AG10803 (cell line): ENCODE measurements at regions not wholly inside any gene's neighbourhood (a gene's known extent, or its start where the extent isn't known, plus 50 kb on each side); places are given as distances from the start of the nearest gene placed in this dataset.
A peak's percentile ranks its signal among the peaks of the same experiment; 100 is the strongest.

ENCODE experiments used
- DNase-seq: peaks from one replicate; pipeline ENCODE4 v3.0.0; 2010; ENCODE audit warnings: low read depth
- H3K4me3 ChIP-seq: 2 replicates; pipeline ENCODE4 v1.5.1; 2011; ENCODE audit warnings: mild to moderate bottlenecking, low read length, control low read depth
- CTCF ChIP-seq: conservative IDR thresholded peaks from 2 replicates; pipeline ENCODE4 v1.5.1; 2011; ENCODE audit warnings: mild to moderate bottlenecking, low read length, control low read depth, inconsistent platforms

GRCh38 chr2:83068714-83069113 is 1390.4 kb downstream of the SUCLG1 start:
- DNase-seq, result no peak
- no peak for TF ChIP-seq CTCF
- no peak overlapping the region for H3K4me3 ChIP-seq

DNA sequence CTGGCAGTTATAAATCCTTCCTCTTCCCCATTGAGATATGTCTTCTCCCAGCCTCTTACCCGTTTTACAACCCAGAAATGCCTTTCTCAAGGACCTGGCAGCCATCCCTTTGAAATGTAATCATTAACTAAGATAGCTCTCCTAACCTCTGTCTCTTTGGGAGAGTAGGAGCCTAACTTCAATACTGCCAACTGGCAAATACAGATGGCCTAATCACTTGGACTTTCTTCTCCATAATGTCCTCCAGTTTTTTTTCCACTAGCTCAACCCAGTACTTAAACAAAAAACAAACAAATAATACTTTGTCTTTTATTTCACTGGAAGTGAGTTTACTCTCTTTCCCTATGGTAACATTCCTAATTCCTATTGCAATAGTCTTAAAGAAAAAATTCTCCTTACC is 1391.1 kb downstream of the SUCLG1 start:
- DNase-seq, result no peak
- H3K4me3 ChIP-seq, result no peak overlapping the region
- no peak for TF ChIP-seq CTCF

DNA sequence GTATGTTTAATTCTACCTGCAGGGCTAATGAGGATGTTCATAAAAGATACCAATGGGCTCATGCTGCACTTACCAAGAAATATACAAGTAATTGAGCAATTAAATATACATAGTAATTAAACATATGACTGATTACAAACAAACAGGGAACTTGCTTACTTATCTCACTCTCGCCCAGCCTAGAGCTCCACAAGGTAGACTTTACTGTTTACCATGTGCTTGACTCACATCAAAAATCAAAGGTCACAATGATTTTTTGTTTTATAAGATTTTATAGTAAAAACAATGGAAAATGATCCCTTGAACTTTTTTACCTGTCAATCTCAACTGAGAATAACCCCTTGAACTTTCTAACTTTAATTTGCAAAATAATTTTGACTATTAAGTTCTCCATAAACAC is 1395.1 kb downstream of the SUCLG1 start:
- no peak overlapping the region for H3K4me3 ChIP-seq
- no peak for TF ChIP-seq CTCF

DNA sequence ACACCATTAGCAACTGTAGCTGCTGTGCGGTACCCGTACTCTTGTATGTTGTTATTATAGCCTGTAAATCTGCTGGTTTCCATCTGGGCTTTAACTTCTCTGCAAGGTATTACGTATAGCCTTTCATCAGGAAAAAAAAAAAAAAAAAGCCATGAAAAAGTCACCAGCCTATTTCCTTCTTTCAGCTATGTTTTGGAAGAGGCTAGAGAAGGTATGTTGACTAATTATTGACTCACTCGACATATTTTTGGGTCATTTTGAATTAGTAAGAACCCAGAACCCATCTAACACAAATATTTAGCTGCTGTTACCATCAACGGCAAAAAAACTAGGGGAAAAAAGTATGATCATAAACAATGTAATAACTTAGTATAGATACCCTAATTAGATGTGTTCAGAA is 1395.6 kb downstream of the SUCLG1 start:
- no peak for TF ChIP-seq CTCF
- H3K4me3 ChIP-seq, result no peak overlapping the region
- DNase-seq, result no peak

More for the DNA sequence above, 1395.1 kb downstream of the SUCLG1 start:
- no peak for DNase-seq

DNA sequence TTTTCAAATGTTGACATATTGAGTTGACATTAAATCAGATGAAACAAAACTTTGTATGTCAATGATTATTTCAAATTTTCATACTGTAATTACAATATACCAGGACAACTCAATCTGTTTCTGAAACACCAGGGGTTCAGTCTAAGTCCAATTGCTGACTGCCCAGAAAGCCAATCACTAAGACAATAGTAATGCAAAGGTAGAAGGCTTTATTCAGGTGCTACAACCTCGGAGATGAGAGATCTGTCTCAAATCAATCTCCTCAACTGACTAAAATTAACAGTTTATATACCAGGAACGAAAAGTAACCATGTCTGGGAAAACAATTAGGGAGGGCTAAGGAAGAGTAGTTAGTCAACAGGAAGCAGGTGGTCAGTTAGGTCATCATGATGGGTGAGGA is 1400.4 kb downstream of the SUCLG1 start:
- DNase-seq, result no peak
- no peak overlapping the region for H3K4me3 ChIP-seq
- TF ChIP-seq CTCF, result no peak

DNA sequence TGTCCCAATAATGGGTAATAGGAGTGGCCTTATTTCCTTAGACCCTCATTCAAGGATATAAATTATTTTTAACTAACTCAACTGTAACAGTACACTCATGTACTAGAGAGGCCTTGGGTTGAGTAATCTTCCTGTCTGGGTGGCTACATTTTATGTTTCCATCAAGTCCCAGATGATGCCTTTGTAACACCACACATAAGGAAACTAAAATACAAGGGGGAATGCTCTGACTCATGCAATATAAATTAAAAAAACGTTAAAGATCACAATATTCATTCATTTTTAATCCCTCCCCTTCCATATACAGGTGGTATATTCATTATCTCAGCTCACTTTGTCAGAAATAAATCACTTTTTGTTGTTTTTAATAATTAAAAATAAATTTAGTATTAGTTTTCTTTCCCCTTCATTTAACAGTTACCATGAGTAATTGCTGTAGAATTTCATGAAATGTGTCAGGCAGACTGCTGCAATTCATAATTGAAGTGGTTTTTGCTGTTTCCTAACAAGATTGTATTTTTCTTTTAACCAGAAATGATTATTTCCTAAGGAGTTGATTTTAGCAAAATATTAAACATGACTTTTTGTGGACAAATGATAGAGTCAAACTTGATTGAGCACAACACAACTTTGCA is 1403.6 kb downstream of the SUCLG1 start:
- TF ChIP-seq CTCF, result no peak
- peak; percentile 77 for DNase-seq
- no peak overlapping the region for H3K4me3 ChIP-seq

DNA sequence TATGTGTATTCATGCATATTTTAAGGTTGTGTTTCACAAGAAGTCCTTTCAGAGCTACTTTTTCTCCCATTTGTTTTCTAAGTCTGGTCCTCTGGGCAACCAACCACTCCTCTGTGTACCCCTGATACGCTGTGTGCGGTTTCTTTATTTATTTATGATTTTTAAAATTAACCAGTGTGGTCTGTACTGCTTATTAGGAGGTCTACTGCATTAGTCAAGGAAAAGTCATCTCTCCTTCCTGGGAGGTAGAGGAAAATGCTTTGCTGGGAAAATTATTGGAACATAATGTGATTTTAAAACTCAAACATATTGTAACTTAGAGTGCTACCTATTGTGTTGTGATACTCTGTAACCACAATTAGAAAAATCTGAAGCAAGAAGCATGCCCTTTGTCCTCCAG is 1404.3 kb downstream of the SUCLG1 start:
- no peak for DNase-seq
- no peak for TF ChIP-seq CTCF
- no peak overlapping the region for H3K4me3 ChIP-seq
